ENCODE measurements at regions not wholly inside any gene's neighbourhood (a gene's known extent, or its start where the extent isn't known, plus 50 kb on each side); places are given as distances from the start of the nearest gene placed in this dataset.
"Not testable (repeated sequence)": the region's sequence is repeated elsewhere in the genome, so short reads cannot be mapped to it uniquely, and the experiment has no call there.

GRCh38 chr12:114846771-114847170 lies 162.8 kb upstream of the TBX3 start:
- no peak overlapping the region for H3K9ac ChIP-seq (ENCODE audit: low read depth, low read length)
- no peaks in the 10 kb centered on the region for H3K36me3 ChIP-seq (ENCODE audit: insufficient read depth, low read length)
- no peaks in the 10 kb centered on the region for H3K9me3 ChIP-seq (replicated peaks; ENCODE audit: low read length)
- peaks cover 11% of the 10 kb centered on the region for H3K4me1 ChIP-seq (ENCODE audit: control insufficient read depth, insufficient read depth, low read length)
- H3K4me3 ChIP-seq (ENCODE audit: low read length) = no peak overlapping the region
- H3K27me3 ChIP-seq (ENCODE audit: control insufficient read depth, insufficient read depth, low read length) = no peaks in the 10 kb centered on the region
- H3K4me2 ChIP-seq (ENCODE audit: low read length) = no peak overlapping the region

- H3K27me3 ChIP-seq (ENCODE audit: control insufficient read depth, insufficient read depth, low read length) = no peaks in the 10 kb centered on the region
- no peak overlapping the region for H3K4me3 ChIP-seq (ENCODE audit: low read length)
- no peaks in the 10 kb centered on the region for H3K4me1 ChIP-seq (ENCODE audit: control insufficient read depth, insufficient read depth, low read length)
- no peak overlapping the region for H3K9ac ChIP-seq (ENCODE audit: low read depth, low read length)
- no peaks in the 10 kb centered on the region for H3K9me3 ChIP-seq (replicated peaks; ENCODE audit: low read length)
- H3K4me2 ChIP-seq (ENCODE audit: low read length) = no peak overlapping the region
- no peaks in the 10 kb centered on the region for H3K36me3 ChIP-seq (ENCODE audit: insufficient read depth, low read length)
These were observed 157.7 kb upstream of the TBX3 start for GRCh38 chr12:114841557-114842251.

GRCh38 chr12:114838480-114838879 lies 154.5 kb upstream of the TBX3 start:
- H3K36me3 ChIP-seq (ENCODE audit: insufficient read depth, low read length) = no peaks in the 10 kb centered on the region
- no peaks in the 10 kb centered on the region for H3K9me3 ChIP-seq (replicated peaks; ENCODE audit: low read length)
- peaks cover 14% of the 10 kb centered on the region for H3K4me1 ChIP-seq (ENCODE audit: control insufficient read depth, insufficient read depth, low read length)
- no peaks in the 10 kb centered on the region for H3K27me3 ChIP-seq (ENCODE audit: control insufficient read depth, insufficient read depth, low read length)
- H3K4me2 ChIP-seq (ENCODE audit: low read length) = no peak overlapping the region
- no peak overlapping the region for H3K9ac ChIP-seq (ENCODE audit: low read depth, low read length)
- H3K4me3 ChIP-seq (ENCODE audit: low read length) = no peak overlapping the region

- H3K4me1 ChIP-seq (ENCODE audit: control insufficient read depth, insufficient read depth, low read length) = peaks cover 14% of the 10 kb centered on the region
- no peak overlapping the region for H3K9ac ChIP-seq (ENCODE audit: low read depth, low read length)
- H3K4me3 ChIP-seq (ENCODE audit: low read length) = no peak overlapping the region
- H3K4me2 ChIP-seq (ENCODE audit: low read length) = no peak overlapping the region
- no peaks in the 10 kb centered on the region for H3K36me3 ChIP-seq (ENCODE audit: insufficient read depth, low read length)
- no peaks in the 10 kb centered on the region for H3K27me3 ChIP-seq (ENCODE audit: control insufficient read depth, insufficient read depth, low read length)
- H3K9me3 ChIP-seq (replicated peaks; ENCODE audit: low read length) = no peaks in the 10 kb centered on the region
These were observed 152.6 kb upstream of the TBX3 start for GRCh38 chr12:114836609-114837008.

GRCh38 chr12:114835031-114835430 lies 151.1 kb upstream of the TBX3 start:
- no peaks in the 10 kb centered on the region for H3K27me3 ChIP-seq (ENCODE audit: control insufficient read depth, insufficient read depth, low read length)
- peak overlapping the region; percentile 3 for H3K4me3 ChIP-seq (ENCODE audit: low read length)
- H3K9me3 ChIP-seq (replicated peaks; ENCODE audit: low read length) = no peaks in the 10 kb centered on the region
- peaks cover 14% of the 10 kb centered on the region for H3K4me1 ChIP-seq (ENCODE audit: control insufficient read depth, insufficient read depth, low read length)
- no peak overlapping the region for H3K9ac ChIP-seq (ENCODE audit: low read depth, low read length)
- no peaks in the 10 kb centered on the region for H3K36me3 ChIP-seq (ENCODE audit: insufficient read depth, low read length)
- H3K4me2 ChIP-seq (ENCODE audit: low read length) = peak overlapping the region; percentile 11

- H3K4me2 ChIP-seq (ENCODE audit: low read length) = peak overlapping the region; percentile 11
- H3K9ac ChIP-seq (ENCODE audit: low read depth, low read length) = no peak overlapping the region
- H3K4me3 ChIP-seq (ENCODE audit: low read length) = peak overlapping the region; percentile 3
- no peaks in the 10 kb centered on the region for H3K36me3 ChIP-seq (ENCODE audit: insufficient read depth, low read length)
- no peaks in the 10 kb centered on the region for H3K9me3 ChIP-seq (replicated peaks; ENCODE audit: low read length)
- H3K4me1 ChIP-seq (ENCODE audit: control insufficient read depth, insufficient read depth, low read length) = peaks cover 14% of the 10 kb centered on the region
- H3K27me3 ChIP-seq (ENCODE audit: control insufficient read depth, insufficient read depth, low read length) = no peaks in the 10 kb centered on the region
These were observed 150.6 kb upstream of the TBX3 start for GRCh38 chr12:114834621-114835020.

- Histone ChIP-seq H3K9ac (ENCODE audit: low read depth, low read length) (no peak overlapping the region), H3K9me3 (replicated peaks; ENCODE audit: low read length) (no peaks in the 10 kb centered on the region), H3K4me3 (ENCODE audit: low read length) (no peak overlapping the region), H3K4me1 (ENCODE audit: control insufficient read depth, insufficient read depth, low read length) (peaks cover 10% of the 10 kb centered on the region), H3K36me3 (ENCODE audit: insufficient read depth, low read length) (no peaks in the 10 kb centered on the region), H3K27me3 (ENCODE audit: control insufficient read depth, insufficient read depth, low read length) (no peaks in the 10 kb centered on the region), H3K4me2 (ENCODE audit: low read length) (no peak overlapping the region)
These were observed 145.9 kb upstream of the TBX3 start for GRCh38 chr12:114829833-114830232.

GRCh38 chr12:114829244-114829643 lies 145.3 kb upstream of the TBX3 start:
- not testable (repeated sequence) for H3K4me1 ChIP-seq (ENCODE audit: control insufficient read depth, insufficient read depth, low read length); H3K9ac ChIP-seq (ENCODE audit: low read depth, low read length); H3K9me3 ChIP-seq (replicated peaks; ENCODE audit: low read length); H3K4me2 ChIP-seq (ENCODE audit: low read length); H3K4me3 ChIP-seq (ENCODE audit: low read length); H3K36me3 ChIP-seq (ENCODE audit: insufficient read depth, low read length); H3K27me3 ChIP-seq (ENCODE audit: control insufficient read depth, insufficient read depth, low read length)

- no peaks in the 10 kb centered on the region for H3K36me3 ChIP-seq (ENCODE audit: insufficient read depth, low read length)
- no peaks in the 10 kb centered on the region for H3K9me3 ChIP-seq (replicated peaks; ENCODE audit: low read length)
- no peaks in the 10 kb centered on the region for H3K27me3 ChIP-seq (ENCODE audit: control insufficient read depth, insufficient read depth, low read length)
- H3K4me1 ChIP-seq (ENCODE audit: control insufficient read depth, insufficient read depth, low read length) = no peaks in the 10 kb centered on the region
- H3K9ac ChIP-seq (ENCODE audit: low read depth, low read length) = no peak overlapping the region
- H3K4me2 ChIP-seq (ENCODE audit: low read length) = no peak overlapping the region
- H3K4me3 ChIP-seq (ENCODE audit: low read length) = no peak overlapping the region
These were observed 143.5 kb upstream of the TBX3 start for GRCh38 chr12:114827461-114827860.

GRCh38 chr12:114826244-114826643 lies 142.3 kb upstream of the TBX3 start:
- Histone ChIP-seq H3K27me3 (ENCODE audit: control insufficient read depth, insufficient read depth, low read length) (no peaks in the 10 kb centered on the region), H3K9ac (ENCODE audit: low read depth, low read length) (no peak overlapping the region), H3K36me3 (ENCODE audit: insufficient read depth, low read length) (no peaks in the 10 kb centered on the region), H3K4me1 (ENCODE audit: control insufficient read depth, insufficient read depth, low read length) (no peaks in the 10 kb centered on the region), H3K9me3 (replicated peaks; ENCODE audit: low read length) (no peaks in the 10 kb centered on the region), H3K4me2 (ENCODE audit: low read length) (no peak overlapping the region), H3K4me3 (ENCODE audit: low read length) (no peak overlapping the region)

- no peaks in the 10 kb centered on the region for H3K36me3 ChIP-seq (ENCODE audit: insufficient read depth, low read length)
- H3K4me3 ChIP-seq (ENCODE audit: low read length) = no peak overlapping the region
- H3K9ac ChIP-seq (ENCODE audit: low read depth, low read length) = no peak overlapping the region
- no peaks in the 10 kb centered on the region for H3K4me1 ChIP-seq (ENCODE audit: control insufficient read depth, insufficient read depth, low read length)
- H3K9me3 ChIP-seq (replicated peaks; ENCODE audit: low read length) = no peaks in the 10 kb centered on the region
- no peak overlapping the region for H3K4me2 ChIP-seq (ENCODE audit: low read length)
- H3K27me3 ChIP-seq (ENCODE audit: control insufficient read depth, insufficient read depth, low read length) = no peaks in the 10 kb centered on the region
These were observed 139.7 kb upstream of the TBX3 start for GRCh38 chr12:114823724-114824123.

GRCh38 chr12:114821570-114821969 lies 137.6 kb upstream of the TBX3 start:
- Histone ChIP-seq H3K9ac (ENCODE audit: low read depth, low read length) (no peak overlapping the region), H3K27me3 (ENCODE audit: control insufficient read depth, insufficient read depth, low read length) (no peaks in the 10 kb centered on the region), H3K36me3 (ENCODE audit: insufficient read depth, low read length) (no peaks in the 10 kb centered on the region), H3K4me2 (ENCODE audit: low read length) (no peak overlapping the region), H3K9me3 (replicated peaks; ENCODE audit: low read length) (no peaks in the 10 kb centered on the region), H3K4me1 (ENCODE audit: control insufficient read depth, insufficient read depth, low read length) (no peaks in the 10 kb centered on the region), H3K4me3 (ENCODE audit: low read length) (no peak overlapping the region)

All from skeletal muscle satellite cell (primary cell).